CD4-positive, CD25-positive, alpha-beta regulatory T cell (primary cell): ENCODE measurements at regions not wholly inside any gene's neighbourhood (a gene's known extent, or its start where the extent isn't known, plus 50 kb on each side); places are given as distances from the start of the nearest gene placed in this dataset.

Source experiments
- ATAC-seq, 2 donors: fragments of 150-1000 bp; cut with Tn5 transposase; one replicate each; pipeline ENCODE4 v1.10.0; 2021; ENCODE audit warnings: low read depth in 2 of 2, moderate number of reproducible peaks in 2 of 2, moderate library complexity in 1 of 2
- DNase-seq, 3 donors: peaks; one replicate each; pipeline versions ENCODE4 v3.0.0 to v3.0.0-alpha.2; 2012 to 2022; ENCODE audit warnings: mixed read lengths in 1 of 3
- H3K27ac ChIP-seq: one replicate; pipeline ENCODE4 v1.7.0; 2013; ENCODE audit warnings: mild to moderate bottlenecking, low read length; ENCODE audit not compliant: insufficient read depth, poor library complexity, severe bottlenecking
- H3K27me3 ChIP-seq: one replicate; pipeline ENCODE4 v1.7.0; 2013; ENCODE audit warnings: low read length; ENCODE audit not compliant: control insufficient read depth, insufficient read depth
- H3K36me3 ChIP-seq: one replicate; pipeline ENCODE4 v1.7.0; 2013; ENCODE audit warnings: mild to moderate bottlenecking, low read length, moderate library complexity; ENCODE audit not compliant: control insufficient read depth, insufficient read depth
- H3K4me1 ChIP-seq: 2 replicates; pipeline ENCODE4 v1.7.0; 2013; ENCODE audit warnings: mild to moderate bottlenecking, low read length; ENCODE audit not compliant: insufficient read depth, control insufficient read depth, poor library complexity, severe bottlenecking
- H3K4me3 ChIP-seq: one replicate; pipeline ENCODE4 v1.7.0; 2013; ENCODE audit warnings: low read depth, mild to moderate bottlenecking, low read length, moderate library complexity
- H3K9me3 ChIP-seq, 2 experiments: 1 replicate in 1 of 2; 2 replicates in 1 of 2; pipeline ENCODE4 v1.7.0; 2013; ENCODE audit warnings: low read length in 2 of 2, mild to moderate bottlenecking in 1 of 2, moderate library complexity in 1 of 2; ENCODE audit not compliant: control insufficient read depth in 2 of 2
- H3K27ac Mint-ChIP-seq, 3 donors: one replicate each; pipeline ENCODE4 v1.8.0; 2020 to 2022; ENCODE audit warnings: mild to moderate bottlenecking in 3 of 3, mixed read lengths in 3 of 3, moderate library complexity in 2 of 3
- H3K27me3 Mint-ChIP-seq: one replicate; pipeline ENCODE4 v1.8.0; 2022; ENCODE audit warnings: mild to moderate bottlenecking, mixed read lengths
- H3K36me3 Mint-ChIP-seq: one replicate; pipeline ENCODE4 v1.8.0; 2020; ENCODE audit warnings: mixed read lengths
- H3K4me1 Mint-ChIP-seq, 4 donors: one replicate each; pipeline ENCODE4 v1.8.0; 2020 to 2022; ENCODE audit warnings: mixed read lengths in 4 of 4, mild to moderate bottlenecking in 1 of 4
- H3K4me3 Mint-ChIP-seq, 4 donors: one replicate each; pipeline ENCODE4 v1.8.0; 2020 to 2022; ENCODE audit warnings: mild to moderate bottlenecking in 4 of 4, mixed read lengths in 4 of 4, moderate library complexity in 3 of 4
- H3K9me3 Mint-ChIP-seq, 7 donors: one replicate each; pipeline ENCODE4 v1.8.0; 2020 to 2022; ENCODE audit warnings: mixed read lengths in 7 of 7, mild to moderate bottlenecking in 3 of 7, moderate library complexity in 2 of 7

DNA sequence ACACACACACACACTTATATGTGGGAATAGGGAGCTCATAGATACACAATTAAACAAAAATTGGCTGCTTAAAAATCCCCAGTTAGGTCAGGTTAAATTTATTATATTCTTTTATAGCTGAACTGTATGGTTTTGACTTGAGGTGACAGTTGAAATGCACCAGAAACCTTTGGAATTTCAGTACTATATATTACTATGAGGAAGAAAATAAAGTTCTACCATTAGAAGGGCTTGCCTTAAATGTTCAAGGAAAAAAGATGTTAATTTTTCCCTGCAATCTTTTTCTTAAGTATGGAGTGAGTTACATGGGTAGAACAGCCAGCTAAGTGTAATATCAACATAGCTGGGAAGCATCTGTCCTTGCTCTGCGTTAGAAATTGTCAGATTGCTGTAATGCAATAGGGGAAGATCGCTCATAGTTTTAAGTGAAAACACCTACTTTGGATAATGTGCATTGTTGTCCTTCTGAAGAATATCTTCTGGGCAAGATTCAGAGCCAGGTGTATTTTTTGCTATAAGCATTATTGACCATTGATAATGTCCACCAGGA, 415.8 kb upstream of the MKI67 start:
- H3K36me3 Mint-ChIP-seq: no peaks in the 10 kb centered on the region
- Histone ChIP-seq H3K27me3 (peaks cover 12% of the 10 kb centered on the region), H3K27ac (no peak overlapping the region), H3K4me3 (no peak overlapping the region), H3K4me1 (no peaks in the 10 kb centered on the region), H3K9me3 (no peaks in the 10 kb centered on the region), H3K36me3 (no peaks in the 10 kb centered on the region)
- H3K4me3 Mint-ChIP-seq: no peak overlapping the region
- no peak overlapping the region for H3K27ac Mint-ChIP-seq
- ATAC-seq (no peak), DNase-seq (no peak)
- no peaks in the 10 kb centered on the region for H3K9me3 Mint-ChIP-seq
- H3K4me1 Mint-ChIP-seq: no peaks in the 10 kb centered on the region
- H3K27me3 Mint-ChIP-seq: peaks cover 46% of the 10 kb centered on the region

DNA sequence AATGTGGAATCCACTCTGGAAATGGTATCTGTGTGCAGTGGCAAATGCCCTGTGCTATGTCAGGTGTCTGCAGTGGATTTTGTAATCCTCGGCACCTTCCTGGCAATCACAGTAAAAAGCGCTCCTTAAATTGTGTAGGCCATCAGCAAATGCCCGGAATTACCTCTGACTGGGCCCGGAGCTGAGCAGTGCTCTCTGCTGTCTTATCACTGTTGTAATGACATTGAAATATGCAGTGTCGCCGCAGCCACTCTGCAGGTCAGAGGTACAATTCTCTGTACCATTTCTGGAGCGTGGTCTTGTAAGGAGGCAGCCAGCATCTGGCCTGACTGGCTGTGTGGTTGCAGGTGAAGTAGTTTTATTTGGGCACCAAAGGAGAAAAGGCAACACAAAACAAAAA, 416.4 kb upstream of the MKI67 start:
- H3K27me3 ChIP-seq: peaks cover 12% of the 10 kb centered on the region
- Mint-ChIP-seq H3K9me3 (no peaks in the 10 kb centered on the region), H3K4me1 (no peaks in the 10 kb centered on the region), H3K27me3 (peaks cover 43% of the 10 kb centered on the region), H3K4me3 (no peak overlapping the region), H3K27ac (no peak overlapping the region), H3K36me3 (no peaks in the 10 kb centered on the region)
- DNase-seq (no peak), ATAC-seq (no peak)
- H3K4me1 ChIP-seq: no peaks in the 10 kb centered on the region
- H3K9me3 ChIP-seq: no peaks in the 10 kb centered on the region
- no peak overlapping the region for H3K27ac ChIP-seq
- no peaks in the 10 kb centered on the region for H3K36me3 ChIP-seq
- H3K4me3 ChIP-seq: no peak overlapping the region

DNA sequence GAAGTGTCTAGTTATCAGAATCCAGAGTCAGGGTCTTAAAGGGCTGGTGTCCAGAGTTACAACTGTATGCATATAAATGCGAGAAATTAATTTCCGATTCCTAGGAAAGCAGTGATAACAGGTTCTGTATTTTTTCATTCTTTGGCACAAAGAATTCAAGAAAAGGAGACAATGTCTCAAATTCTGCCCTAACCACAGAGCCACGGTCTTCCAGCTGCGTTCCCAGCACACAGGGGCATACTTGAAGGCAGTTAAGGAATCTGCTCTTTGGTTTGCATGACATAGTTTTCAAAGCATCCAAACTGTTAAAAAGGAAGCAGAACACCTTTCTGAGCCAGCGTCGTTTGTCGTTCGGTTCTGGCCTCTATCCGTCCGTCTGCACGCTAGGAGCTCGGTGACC, 416.9 kb upstream of the MKI67 start:
- ATAC-seq: no peak
- no peak for DNase-seq
- no peaks in the 10 kb centered on the region for H3K36me3 ChIP-seq
- no peak overlapping the region for H3K27ac Mint-ChIP-seq
- no peaks in the 10 kb centered on the region for H3K4me1 Mint-ChIP-seq
- H3K9me3 Mint-ChIP-seq: no peaks in the 10 kb centered on the region
- no peaks in the 10 kb centered on the region for H3K9me3 ChIP-seq
- no peaks in the 10 kb centered on the region for H3K36me3 Mint-ChIP-seq
- H3K4me3 Mint-ChIP-seq: no peak overlapping the region
- H3K27ac ChIP-seq: no peak overlapping the region
- H3K27me3 Mint-ChIP-seq: peaks cover 39% of the 10 kb centered on the region
- H3K4me1 ChIP-seq: no peaks in the 10 kb centered on the region
- no peak overlapping the region for H3K4me3 ChIP-seq
- H3K27me3 ChIP-seq: peaks cover 12% of the 10 kb centered on the region

DNA sequence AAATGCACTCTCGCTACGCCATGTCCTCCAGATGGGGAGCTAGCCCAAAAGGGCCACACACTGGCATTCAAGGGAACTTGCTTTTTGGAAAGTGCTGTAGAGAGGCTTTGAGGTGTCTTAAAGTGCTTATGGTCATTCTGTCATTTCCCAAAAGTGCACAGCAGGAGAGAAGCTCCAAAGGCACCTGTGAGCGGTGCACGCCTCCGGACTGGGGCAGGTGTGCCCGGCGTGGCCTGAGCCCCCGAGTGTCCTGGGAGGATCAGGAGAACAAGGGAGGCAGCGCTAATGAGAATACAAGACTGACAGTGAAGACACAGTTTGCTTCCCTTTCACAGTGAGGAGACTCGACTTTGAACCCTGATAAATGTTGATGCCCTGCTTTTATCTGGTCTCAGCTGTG, 419.0 kb upstream of the MKI67 start:
- Histone ChIP-seq H3K9me3 (no peaks in the 10 kb centered on the region), H3K27ac (no peak overlapping the region), H3K36me3 (no peaks in the 10 kb centered on the region), H3K27me3 (no peaks in the 10 kb centered on the region), H3K4me1 (no peaks in the 10 kb centered on the region), H3K4me3 (no peak overlapping the region)
- H3K36me3 Mint-ChIP-seq: no peaks in the 10 kb centered on the region
- H3K9me3 Mint-ChIP-seq: no peaks in the 10 kb centered on the region
- ATAC-seq (no peak), DNase-seq (no peak)
- no peaks in the 10 kb centered on the region for H3K4me1 Mint-ChIP-seq
- H3K27me3 Mint-ChIP-seq: peaks cover 19% of the 10 kb centered on the region
- H3K27ac Mint-ChIP-seq: peak overlapping the region in 1 of 3 donors; percentile 38
- H3K4me3 Mint-ChIP-seq: no peak overlapping the region

DNA sequence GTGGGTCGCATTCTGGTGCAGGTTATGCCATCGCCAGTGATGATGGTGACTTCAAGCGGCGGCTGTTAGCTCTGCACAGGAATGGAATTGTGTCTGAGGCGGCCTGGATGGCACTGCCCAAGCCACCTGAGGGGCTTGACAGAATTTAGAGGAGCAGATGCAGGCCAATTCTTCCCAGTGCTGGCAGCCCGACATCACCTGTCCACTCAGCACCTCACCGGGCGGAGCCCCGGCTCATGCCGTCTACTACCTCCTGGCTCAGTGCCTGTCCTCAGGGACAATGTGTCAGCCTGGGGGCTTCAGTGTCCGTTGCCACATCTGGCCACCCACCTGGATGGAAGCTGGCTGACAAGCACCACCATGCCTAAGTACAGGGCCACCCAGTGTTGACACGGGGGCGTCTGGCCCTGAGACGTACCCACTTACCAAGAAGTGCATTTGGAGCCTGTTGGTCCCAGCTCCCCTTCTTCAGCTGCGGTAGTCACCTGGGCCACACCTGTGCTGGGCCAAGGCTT, 420.5 kb upstream of the MKI67 start:
- no peak overlapping the region for H3K4me3 ChIP-seq
- Mint-ChIP-seq H3K36me3 (no peaks in the 10 kb centered on the region), H3K27ac (no peak overlapping the region), H3K4me1 (no peaks in the 10 kb centered on the region), H3K27me3 (peaks cover 7% of the 10 kb centered on the region), H3K4me3 (no peak overlapping the region), H3K9me3 (peaks cover 0 to 3% (median 0%) of the 10 kb centered on the region in 7 donors)
- H3K27ac ChIP-seq: no peak overlapping the region
- DNase-seq: no peak
- H3K4me1 ChIP-seq: no peaks in the 10 kb centered on the region
- H3K9me3 ChIP-seq: no peaks in the 10 kb centered on the region
- H3K27me3 ChIP-seq: no peaks in the 10 kb centered on the region
- no peaks in the 10 kb centered on the region for H3K36me3 ChIP-seq
- ATAC-seq: no peak

DNA sequence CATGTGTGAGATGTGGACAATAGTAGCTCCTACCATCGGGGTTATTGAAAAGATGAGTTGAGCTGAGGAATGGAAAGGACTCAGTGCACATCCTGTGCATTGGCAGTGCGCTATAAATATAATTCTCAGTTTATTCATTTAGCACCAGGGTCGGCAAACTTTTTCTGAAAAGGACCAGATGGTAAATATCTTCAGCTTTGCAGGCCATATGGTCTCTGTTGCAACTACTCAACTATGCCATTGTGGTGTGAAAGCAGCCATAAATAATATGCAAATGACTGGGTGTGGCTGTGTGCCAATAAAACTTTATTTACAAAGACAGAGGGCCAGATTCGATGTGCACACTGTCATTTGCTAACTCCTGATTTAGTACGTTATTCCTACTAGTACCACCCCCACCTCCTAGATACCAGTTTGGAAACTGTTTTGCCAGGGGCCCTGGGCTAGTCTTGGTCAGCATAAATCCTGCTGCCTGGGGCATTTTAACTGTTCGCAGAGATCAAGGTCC, 422.9 kb upstream of the MKI67 start:
- Histone ChIP-seq H3K27ac (no peak overlapping the region), H3K4me3 (no peak overlapping the region), H3K4me1 (no peaks in the 10 kb centered on the region), H3K9me3 (no peaks in the 10 kb centered on the region), H3K27me3 (no peaks in the 10 kb centered on the region), H3K36me3 (no peaks in the 10 kb centered on the region)
- Mint-ChIP-seq H3K27ac (no peak overlapping the region), H3K4me1 (no peaks in the 10 kb centered on the region), H3K9me3 (peaks cover 0 to 5% (median 0%) of the 10 kb centered on the region in 7 donors), H3K36me3 (no peaks in the 10 kb centered on the region), H3K27me3 (no peaks in the 10 kb centered on the region), H3K4me3 (no peak overlapping the region)
- DNase-seq (no peak), ATAC-seq (no peak)

DNA sequence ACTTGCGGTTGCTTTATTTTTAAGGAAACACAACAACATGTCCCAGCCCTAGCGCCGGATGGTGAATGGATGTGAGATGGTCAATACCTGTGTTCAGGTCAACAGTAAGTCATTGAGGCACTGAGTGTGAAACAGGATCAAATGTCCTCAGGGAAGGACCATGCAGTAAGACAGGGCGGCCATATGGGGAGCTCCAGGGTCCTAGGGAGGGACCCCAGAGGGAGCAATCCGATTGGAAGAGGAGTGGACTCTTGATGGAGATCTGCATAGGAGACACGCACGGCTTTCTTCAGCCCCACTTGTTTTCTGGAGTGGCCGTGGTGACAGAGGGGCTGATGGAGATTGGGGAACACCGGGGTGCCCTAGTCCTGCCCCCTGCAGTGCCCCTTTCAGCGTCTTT, 423.8 kb upstream of the MKI67 start:
- Histone ChIP-seq H3K36me3 (no peaks in the 10 kb centered on the region), H3K4me1 (no peaks in the 10 kb centered on the region), H3K9me3 (no peaks in the 10 kb centered on the region), H3K27me3 (no peaks in the 10 kb centered on the region), H3K4me3 (no peak overlapping the region), H3K27ac (no peak overlapping the region)
- Mint-ChIP-seq H3K4me1 (no peaks in the 10 kb centered on the region), H3K4me3 (no peak overlapping the region), H3K27ac (no peak overlapping the region), H3K27me3 (no peaks in the 10 kb centered on the region), H3K36me3 (no peaks in the 10 kb centered on the region), H3K9me3 (peaks cover 0 to 5% (median 0%) of the 10 kb centered on the region in 7 donors)
- ATAC-seq: no peak
- DNase-seq: no peak

DNA sequence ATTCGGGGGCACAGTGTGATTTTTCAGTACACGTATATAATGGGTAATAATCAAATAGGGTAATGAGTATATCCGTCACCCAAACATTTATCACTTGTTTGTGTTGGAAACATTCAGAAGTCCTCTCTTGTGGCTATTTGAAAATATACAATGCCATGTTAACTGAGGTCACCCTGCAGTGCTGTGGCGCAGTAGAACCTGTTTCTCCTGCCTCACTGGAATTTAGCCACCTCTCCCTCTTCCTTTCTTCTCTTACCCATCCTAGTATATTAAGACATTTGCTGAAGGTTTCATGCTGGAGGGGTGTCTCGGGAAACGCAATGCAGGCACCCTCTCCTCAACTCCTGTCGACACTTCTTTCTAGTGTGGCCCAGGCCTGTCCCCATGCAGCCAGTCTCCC, 425.3 kb upstream of the MKI67 start:
- no peaks in the 10 kb centered on the region for H3K27me3 ChIP-seq
- Mint-ChIP-seq H3K27ac (no peak overlapping the region), H3K4me3 (no peak overlapping the region), H3K27me3 (no peaks in the 10 kb centered on the region), H3K9me3 (peaks cover 0 to 5% (median 0%) of the 10 kb centered on the region in 7 donors), H3K4me1 (no peaks in the 10 kb centered on the region), H3K36me3 (no peaks in the 10 kb centered on the region)
- no peaks in the 10 kb centered on the region for H3K4me1 ChIP-seq
- DNase-seq (no peak), ATAC-seq (no peak)
- no peaks in the 10 kb centered on the region for H3K9me3 ChIP-seq
- no peak overlapping the region for H3K4me3 ChIP-seq
- H3K27ac ChIP-seq: no peak overlapping the region
- no peaks in the 10 kb centered on the region for H3K36me3 ChIP-seq
